Heart right ventricle (tissue), 16 donors: ENCODE measurements at regions not wholly inside any gene's neighbourhood (a gene's known extent, or its start where the extent isn't known, plus 50 kb on each side); places are given as distances from the start of the nearest gene placed in this dataset.
"Not testable (repeated sequence)": the region's sequence is repeated elsewhere in the genome, so short reads cannot be mapped to it uniquely, and the experiment has no call there.

Source experiments
- ATAC-seq, 8 donors: fragments of 200-7000 bp; cut with Tn5 transposase; one replicate each; pipeline ENCODE4 v1.9.1; 2020; ENCODE audit warnings: mild to moderate bottlenecking in 8 of 8, moderate library complexity in 8 of 8, moderate number of reproducible peaks in 1 of 8
- DNase-seq, 2 donors: peaks; one replicate each; pipeline ENCODE4 v3.0.0-alpha.2; 2020
- H3K27ac ChIP-seq, 10 donors: fragments of 200-600 bp; sonication (generic) in 2 of 10; one replicate each; pipeline versions ENCODE4 v1.5.0 to v1.8.0; 2020 to 2022; ENCODE audit warnings: mild to moderate bottlenecking in 3 of 10
- H3K27me3 ChIP-seq, 7 donors: fragments of 200-600 bp; one replicate each; pipeline ENCODE4 v1.8.0; 2021 to 2022; ENCODE audit warnings: mild to moderate bottlenecking in 2 of 7
- H3K36me3 ChIP-seq, 9 donors: fragments of 200-600 bp; sonication (generic) in 1 of 9; one replicate each; pipeline versions ENCODE4 v1.5.0 to v1.8.0; 2020 to 2022; ENCODE audit warnings: mild to moderate bottlenecking in 2 of 9
- H3K4me1 ChIP-seq, 9 donors: fragments of 200-600 bp; sonication (generic) in 1 of 9; one replicate each; pipeline versions ENCODE4 v1.5.0 to v1.8.0; 2020 to 2022; ENCODE audit warnings: mild to moderate bottlenecking in 4 of 9
- H3K4me3 ChIP-seq, 10 donors: fragments of 200-600 bp; sonication (generic) in 2 of 10; one replicate each; pipeline versions ENCODE4 v1.5.0 to v1.8.0; 2020 to 2022; ENCODE audit warnings: mild to moderate bottlenecking in 7 of 10, moderate library complexity in 2 of 10
- H3K9me3 ChIP-seq, 11 donors: fragments of 200-600 bp in 10 of 11; sonication (generic) in 2 of 11; one replicate each; pipeline versions ENCODE4 v1.5.0 to v1.8.0; 2013 to 2022; ENCODE audit warnings: mild to moderate bottlenecking in 2 of 11, control low read depth in 1 of 11, moderate library complexity in 1 of 11
- CTCF ChIP-seq, 9 donors: fragments of 200-600 bp; sonication (generic) in 2 of 9; IDR thresholded peaks; one replicate each; pipeline versions ENCODE4 v1.5.0 to v1.8.0; 2021 to 2022; ENCODE audit warnings: antibody characterized with exemption in 9 of 9, mild to moderate bottlenecking in 5 of 9, moderate library complexity in 1 of 9
- WGBS, 2 donors: extraction: QIAGEN DNeasy Blood & Tissue Kit; methylation state at CpG; one replicate each; pipeline ENCODE4 v1.1.7; 2013; ENCODE audit warnings: inconsistent platforms in 1 of 2; 5-methylcytosine and 5-hydroxymethylcytosine counted together
- intact Hi-C, 10 donors: fragments of 100-400 bp; cut with DNase I; formaldehyde crosslinking; loops; one replicate each; pipeline versions ENCODE4 v1.11.1 to v1.14.2; 2022
- donor health status: Arrhythmogenic right ventricular cardiomyopathy.
- donor health status: ischemic (EF 13 %, LVEDD 7.1; RV severe dilation, severe dysfunction).
- donor health status: healthy with polysubstance abuse.
- donor health status: DM: no; HTN: yes; CAD: no.
- donor health status: DM: no; HTN: no; CAD: no.
- donor health status: ischemic (EF 25% LVEDD 6.9; RV normal size, moderate dysfunction).
- donor health status: ischemic (EF 25% LVEDD 5.7; RV mildly dilated, moderate dysfunction).
- donor health status: healthy.
- donor health status: DM: yes; HTN: yes; CAD: no.
- donor health status: Ischemic cardiomyopathy.
- donor health status: ischemic (EF 35%, LVEDD 5.7; RV mildly dilated, moderate dysfunction).
- donor health status: nonischemic (EF 11% LVEDD 7.7; RV severe dilation, severe dysfunction).
- donor health status: DM: yes; HTN: yes; CAD: no.
- donor health status: PGD.
- donor health status: ischemic (EF 29% LVEDD 5.4; RV normal size, mild dysfunction).
- donor health status: nonischemic (EF 23%, LVEDD 6.1; RV moderate dilation, normal function).

GRCh38 chr13:81230386-81230785 lies 889.5 kb upstream of the SPRY2 start:
- 72 to 84% methylated on average over 2 of the region's 2 CpGs for WGBS, 2 donors
- no peak for ATAC-seq
- Histone ChIP-seq H3K27ac (no peak overlapping the region), H3K36me3 (no peaks in the 10 kb centered on the region), H3K9me3 (peaks cover 0 to 9% (median 0%) of the 10 kb centered on the region in 11 donors), H3K4me3 (no peak overlapping the region), H3K4me1 (no peaks in the 10 kb centered on the region), H3K27me3 (no peaks in the 10 kb centered on the region)
- intact Hi-C loops: no loop called here
- TF ChIP-seq CTCF (IDR thresholded peaks at IDR 0.05): no peak
- DNase-seq: no peak

- WGBS, 2 donors: 73 to 74% methylated on average over 4 of the region's 4 CpGs
- intact Hi-C loops, H3K4me1 ChIP-seq, H3K27me3 ChIP-seq, H3K4me3 ChIP-seq, ATAC-seq, DNase-seq, H3K36me3 ChIP-seq, H3K27ac ChIP-seq: not testable (repeated sequence)
- H3K9me3 ChIP-seq: peaks cover 0 to 13% (median 0%) of the 10 kb centered on the region in 11 donors
These were observed 885.9 kb upstream of the SPRY2 start for GRCh38 chr13:81226830-81227229.

- H3K27me3 ChIP-seq: no peaks in the 10 kb centered on the region
- H3K9me3 ChIP-seq: peaks cover 0 to 13% (median 0%) of the 10 kb centered on the region in 11 donors
- DNase-seq: no peak
- 81 to 84% methylated on average over 7 of the region's 7 CpGs for WGBS, 2 donors
- ATAC-seq: no peak
- intact Hi-C loops: no loop called here
- no peaks in the 10 kb centered on the region for H3K36me3 ChIP-seq
- no peak overlapping the region for H3K27ac ChIP-seq
- TF ChIP-seq CTCF (IDR thresholded peaks at IDR 0.05): no peak
- H3K4me3 ChIP-seq: no peak overlapping the region
- no peaks in the 10 kb centered on the region for H3K4me1 ChIP-seq
These were observed 883.4 kb upstream of the SPRY2 start for GRCh38 chr13:81224209-81224833.

- Histone ChIP-seq H3K27me3 (no peaks in the 10 kb centered on the region), H3K9me3 (peaks cover 0 to 13% (median 0%) of the 10 kb centered on the region in 11 donors), H3K36me3 (no peaks in the 10 kb centered on the region), H3K27ac (no peak overlapping the region), H3K4me3 (no peak overlapping the region), H3K4me1 (no peaks in the 10 kb centered on the region)
- no peak for ATAC-seq
- TF ChIP-seq CTCF (IDR thresholded peaks at IDR 0.05): no peak
- intact Hi-C loops: no loop called here
- no peak for DNase-seq
- 75 to 78% methylated on average over 6 of the region's 6 CpGs for WGBS, 2 donors
These were observed 882.9 kb upstream of the SPRY2 start for GRCh38 chr13:81223778-81224177.

- intact Hi-C loops: no loop called here
- DNase-seq (no peak), ATAC-seq (no peak)
- Histone ChIP-seq H3K9me3 (no peaks in the 10 kb centered on the region), H3K4me3 (no peak overlapping the region), H3K4me1 (no peaks in the 10 kb centered on the region), H3K27ac (no peak overlapping the region), H3K36me3 (no peaks in the 10 kb centered on the region), H3K27me3 (no peaks in the 10 kb centered on the region)
- no peak for TF ChIP-seq CTCF (IDR thresholded peaks at IDR 0.05)
- 79 to 83% methylated on average over 2 of the region's 2 CpGs for WGBS, 2 donors
These were observed 870.8 kb upstream of the SPRY2 start for GRCh38 chr13:81211713-81212112.
